SK-N-MC (cell line): ENCODE measurements at regions not wholly inside any gene's neighbourhood (a gene's known extent, or its start where the extent isn't known, plus 50 kb on each side); places are given as distances from the start of the nearest gene placed in this dataset.

Experiments
- EZH2 ChIP-seq: fragments of 200-600 bp; sonication (generic); IDR thresholded peaks from one replicate; pipeline ENCODE4 v1.6.1; 2017; ENCODE audit warnings: antibody characterized with exemption
- POLR2AphosphoS5 ChIP-seq: IDR thresholded peaks from 2 replicates; pipeline ENCODE4 v1.6.1; 2012; ENCODE audit warnings: mild to moderate bottlenecking, low read depth, low read length, borderline replicate concordance

- TF ChIP-seq POLR2AphosphoS5 (no peak), EZH2 (no peak)
Observed at GRCh38 chr15:79381593-79381992, 50.5 kb upstream of the MINAR1 start.
